Activated naive CD4-positive, alpha-beta T cell treated with anti-CD3 and anti-CD28 coated beads, Interleukin-2, amount 50 U/mL, for 24 hours (primary cell): ENCODE measurements at regions not wholly inside any gene's neighbourhood (a gene's known extent, or its start where the extent isn't known, plus 50 kb on each side); places are given as distances from the start of the nearest gene placed in this dataset.

Experiments
- H3K27ac Mint-ChIP-seq: one replicate; pipeline ENCODE4 v1.8.0; 2021; ENCODE audit warnings: mild to moderate bottlenecking, mixed read lengths
- H3K27me3 Mint-ChIP-seq: one replicate; pipeline ENCODE4 v1.8.0; 2021; ENCODE audit warnings: mixed read lengths
- H3K36me3 Mint-ChIP-seq: one replicate; pipeline ENCODE4 v1.8.0; 2021; ENCODE audit warnings: mixed read lengths
- H3K4me1 Mint-ChIP-seq: one replicate; pipeline ENCODE4 v1.8.0; 2021; ENCODE audit warnings: mixed read lengths
- H3K4me3 Mint-ChIP-seq: one replicate; pipeline ENCODE4 v1.8.0; 2021; ENCODE audit warnings: mild to moderate bottlenecking, mixed read lengths
- H3K9me3 Mint-ChIP-seq: one replicate; pipeline ENCODE4 v1.8.0; 2021; ENCODE audit warnings: mixed read lengths

DNA sequence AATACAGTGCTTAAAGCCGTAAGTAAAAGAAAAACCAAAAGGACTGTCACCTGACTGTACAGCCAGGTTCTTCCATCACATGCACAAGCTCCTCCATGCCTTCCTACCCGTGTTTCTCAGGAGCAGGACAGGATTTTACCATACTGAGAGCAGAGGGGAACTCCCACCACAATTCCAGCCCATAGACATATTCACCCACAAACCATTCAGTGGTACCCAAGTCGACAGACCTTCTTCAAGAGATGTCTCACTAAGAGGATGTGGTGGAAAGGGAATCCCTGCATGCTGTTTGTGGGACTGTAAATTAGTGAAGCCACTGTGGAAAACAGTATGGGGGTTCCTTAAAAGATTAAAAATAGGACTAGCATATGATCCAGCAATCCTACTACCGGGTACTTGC is 66.9 kb upstream of the DOCK9 start:
- peak overlapping the region; percentile 82 for H3K27ac Mint-ChIP-seq
- H3K4me1 Mint-ChIP-seq, result peaks cover 95% of the 10 kb centered on the region
- no peaks in the 10 kb centered on the region for H3K36me3 Mint-ChIP-seq
- no peaks in the 10 kb centered on the region for H3K27me3 Mint-ChIP-seq
- no peaks in the 10 kb centered on the region for H3K9me3 Mint-ChIP-seq
- H3K4me3 Mint-ChIP-seq, result peak overlapping the region; percentile 83

DNA sequence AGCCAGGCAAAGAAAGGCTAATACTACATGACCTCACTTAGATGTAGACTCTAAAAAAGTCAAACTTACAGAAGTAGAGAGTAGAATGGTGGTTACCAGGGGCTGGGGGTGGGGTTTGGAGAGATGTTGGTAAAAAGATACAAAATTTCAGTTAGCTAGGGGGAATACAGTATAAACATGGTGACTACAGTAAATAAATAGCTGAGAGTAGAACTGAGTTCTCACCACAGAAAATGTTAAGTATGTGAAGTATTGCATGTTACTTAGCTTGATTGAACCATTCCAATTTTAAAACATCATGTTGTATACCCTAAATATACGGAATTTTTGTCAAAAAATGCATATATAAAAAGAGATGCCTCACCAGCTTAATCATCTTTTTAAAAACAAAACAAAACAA is 67.5 kb upstream of the DOCK9 start:
- Mint-ChIP-seq H3K9me3 (no peaks in the 10 kb centered on the region), H3K4me3 (peak overlapping the region; percentile 83), H3K4me1 (peaks cover 95% of the 10 kb centered on the region), H3K36me3 (no peaks in the 10 kb centered on the region), H3K27me3 (no peaks in the 10 kb centered on the region), H3K27ac (peak overlapping the region; percentile 82)

DNA sequence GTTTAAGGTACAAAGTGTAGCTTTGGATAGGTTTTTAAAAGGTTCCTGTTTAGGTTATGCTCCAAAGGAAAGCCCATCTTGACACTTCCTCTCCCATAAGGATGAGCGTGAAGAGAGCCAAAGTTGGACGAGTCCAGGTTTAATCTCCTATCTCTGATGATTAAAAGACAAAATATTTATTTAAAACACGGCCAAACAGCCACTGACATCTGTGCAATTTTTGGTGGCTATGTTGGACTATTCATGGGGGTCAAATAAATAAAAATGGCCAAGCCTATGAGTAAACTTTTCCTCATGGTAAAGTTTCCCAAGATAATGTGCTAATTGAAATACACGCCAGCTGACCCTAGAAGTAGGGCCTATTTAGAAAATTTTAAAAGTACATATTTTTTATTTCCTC is 69.0 kb upstream of the DOCK9 start:
- H3K9me3 Mint-ChIP-seq, result no peaks in the 10 kb centered on the region
- H3K36me3 Mint-ChIP-seq, result no peaks in the 10 kb centered on the region
- no peaks in the 10 kb centered on the region for H3K27me3 Mint-ChIP-seq
- H3K4me3 Mint-ChIP-seq, result peak overlapping the region; percentile 83
- peaks cover 95% of the 10 kb centered on the region for H3K4me1 Mint-ChIP-seq
- H3K27ac Mint-ChIP-seq, result peak overlapping the region; percentile 82

DNA sequence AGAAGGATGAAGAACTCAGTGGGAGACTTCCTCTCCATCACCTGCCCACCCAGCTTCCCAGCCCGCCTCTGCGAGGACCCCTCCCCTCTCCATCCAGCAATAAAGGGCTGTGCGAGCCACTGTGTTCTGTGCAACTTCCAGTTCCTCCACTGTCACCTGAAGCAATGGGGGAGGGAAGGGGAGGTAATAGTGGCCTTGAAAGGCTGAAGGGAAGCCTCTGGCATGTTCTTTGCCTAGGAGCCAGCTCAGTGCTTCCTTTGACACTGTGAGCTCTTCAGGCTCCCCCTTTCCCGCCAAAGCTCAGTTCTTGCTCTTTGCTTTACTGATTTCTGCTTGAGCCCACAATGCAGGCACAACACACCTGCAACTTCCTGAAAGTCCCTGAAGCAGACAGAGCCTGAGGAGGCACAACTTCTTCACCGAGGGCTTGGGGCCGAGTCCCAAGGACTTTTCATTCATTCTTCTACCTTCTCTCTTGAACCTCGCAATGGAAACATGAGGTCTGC is 73.2 kb upstream of the DOCK9 start:
- H3K4me1 Mint-ChIP-seq, result peaks cover 92% of the 10 kb centered on the region
- H3K27me3 Mint-ChIP-seq, result no peaks in the 10 kb centered on the region
- peak overlapping the region; percentile 78 for H3K27ac Mint-ChIP-seq
- no peaks in the 10 kb centered on the region for H3K36me3 Mint-ChIP-seq
- peak overlapping the region; percentile 77 for H3K4me3 Mint-ChIP-seq
- no peaks in the 10 kb centered on the region for H3K9me3 Mint-ChIP-seq

DNA sequence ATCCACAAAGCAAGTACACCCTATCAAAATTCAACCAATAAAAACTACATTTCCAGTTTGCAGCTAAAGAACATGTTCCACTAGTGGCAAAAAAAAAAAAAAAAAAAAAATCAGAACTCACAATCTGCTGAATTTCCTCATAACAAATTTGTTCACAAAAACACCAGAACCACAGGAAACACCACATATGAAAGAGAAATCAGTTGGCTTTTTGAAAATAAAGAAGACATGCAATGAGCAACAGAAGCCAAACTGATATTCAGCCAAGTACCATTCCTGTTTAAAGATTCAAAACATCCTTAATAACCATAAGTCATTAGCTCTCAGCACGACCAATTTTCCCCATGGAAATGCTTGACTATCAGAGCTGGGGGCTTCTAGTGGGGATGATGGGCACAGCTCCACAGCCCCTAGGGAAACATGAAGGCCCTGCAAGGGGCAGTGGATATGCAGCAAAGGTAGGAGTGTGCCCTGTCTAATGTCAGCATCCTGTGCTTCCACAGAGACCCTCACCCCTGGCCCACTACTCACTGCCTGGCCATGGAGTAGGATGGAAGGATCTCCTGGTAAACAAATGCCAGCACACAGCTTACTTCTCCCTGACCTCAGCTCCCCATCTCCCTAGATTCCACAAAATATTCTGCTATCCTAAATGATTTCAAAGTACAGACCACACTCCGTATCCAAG is 74.0 kb upstream of the DOCK9 start:
- Mint-ChIP-seq H3K4me3 (peak overlapping the region; percentile 77), H3K4me1 (peaks cover 92% of the 10 kb centered on the region), H3K27me3 (no peaks in the 10 kb centered on the region), H3K9me3 (no peaks in the 10 kb centered on the region), H3K36me3 (no peaks in the 10 kb centered on the region), H3K27ac (peak overlapping the region; percentile 93)

GRCh38 chr13:99053636-99054233 is 75.9 kb upstream of the DOCK9 start:
- peaks cover 90% of the 10 kb centered on the region for H3K4me1 Mint-ChIP-seq
- peak overlapping the region; percentile 96 for H3K27ac Mint-ChIP-seq
- no peaks in the 10 kb centered on the region for H3K9me3 Mint-ChIP-seq
- peak overlapping the region; percentile 83 for H3K4me3 Mint-ChIP-seq
- no peaks in the 10 kb centered on the region for H3K36me3 Mint-ChIP-seq
- H3K27me3 Mint-ChIP-seq, result no peaks in the 10 kb centered on the region

DNA sequence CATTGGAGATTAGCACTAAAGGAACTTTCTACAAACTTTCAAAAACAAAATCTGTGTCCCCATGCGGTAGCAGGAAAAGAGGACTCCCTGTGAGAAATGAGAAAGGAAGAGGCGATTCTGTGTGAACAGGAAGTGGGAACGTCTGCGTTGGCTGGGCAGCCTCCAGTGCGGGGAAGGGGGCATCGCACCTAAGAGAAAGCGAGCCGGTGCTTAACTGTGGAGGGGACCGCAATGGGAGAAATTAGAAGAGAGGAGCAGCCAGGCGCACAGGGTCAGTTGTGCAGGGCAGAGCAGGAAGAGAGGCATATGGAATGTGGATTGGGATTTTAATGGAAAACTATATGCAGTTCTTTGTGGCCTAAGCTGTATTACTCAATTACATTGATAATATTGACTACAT is 77.4 kb upstream of the DOCK9 start:
- H3K27ac Mint-ChIP-seq, result peak overlapping the region; percentile 96
- peak overlapping the region; percentile 83 for H3K4me3 Mint-ChIP-seq
- no peaks in the 10 kb centered on the region for H3K9me3 Mint-ChIP-seq
- H3K27me3 Mint-ChIP-seq, result no peaks in the 10 kb centered on the region
- peaks cover 4% of the 10 kb centered on the region for H3K36me3 Mint-ChIP-seq
- H3K4me1 Mint-ChIP-seq, result peaks cover 87% of the 10 kb centered on the region

DNA sequence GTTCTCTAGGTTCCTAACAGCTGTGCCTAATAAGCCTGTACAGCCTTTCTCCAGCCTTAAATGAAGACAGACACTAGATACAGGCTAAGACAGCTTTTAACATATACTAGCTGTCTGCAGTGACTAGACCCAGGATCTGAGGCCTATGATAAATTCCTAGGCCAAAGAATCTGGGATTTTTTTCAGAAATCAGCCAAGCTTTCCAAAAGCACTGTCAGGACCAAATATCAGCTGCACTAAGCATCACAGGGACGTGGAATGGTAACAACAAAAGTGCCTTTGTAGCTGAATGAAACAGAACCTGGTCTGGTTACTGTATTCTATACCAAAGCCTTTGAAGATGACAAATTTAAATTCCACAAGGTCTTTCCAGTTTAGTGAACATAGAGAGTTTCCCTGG is 77.9 kb upstream of the DOCK9 start:
- no peaks in the 10 kb centered on the region for H3K27me3 Mint-ChIP-seq
- H3K9me3 Mint-ChIP-seq, result no peaks in the 10 kb centered on the region
- H3K36me3 Mint-ChIP-seq, result peaks cover 4% of the 10 kb centered on the region

GRCh38 chr13:99056381-99057014 is 78.6 kb upstream of the DOCK9 start:
- peak overlapping the region; percentile 68 for H3K27ac Mint-ChIP-seq
- H3K9me3 Mint-ChIP-seq, result no peaks in the 10 kb centered on the region
- peaks cover 87% of the 10 kb centered on the region for H3K4me1 Mint-ChIP-seq

More for the DNA sequence above, 77.9 kb upstream of the DOCK9 start:
- H3K27ac Mint-ChIP-seq, result no peak overlapping the region
- H3K4me1 Mint-ChIP-seq, result peaks cover 87% of the 10 kb centered on the region
- H3K4me3 Mint-ChIP-seq, result no peak overlapping the region

GRCh38 chr13:99057310-99057975 is 79.6 kb upstream of the DOCK9 start:
- peaks cover 4% of the 10 kb centered on the region for H3K36me3 Mint-ChIP-seq
- H3K27ac Mint-ChIP-seq, result peak overlapping the region; percentile 24
- H3K27me3 Mint-ChIP-seq, result no peaks in the 10 kb centered on the region
- peaks cover 86% of the 10 kb centered on the region for H3K4me1 Mint-ChIP-seq
- no peak overlapping the region for H3K4me3 Mint-ChIP-seq
- H3K9me3 Mint-ChIP-seq, result no peaks in the 10 kb centered on the region

More at GRCh38 chr13:99056381-99057014, 78.6 kb upstream of the DOCK9 start:
- Mint-ChIP-seq H3K4me3 (no peak overlapping the region), H3K27me3 (no peaks in the 10 kb centered on the region), H3K36me3 (peaks cover 4% of the 10 kb centered on the region)

DNA sequence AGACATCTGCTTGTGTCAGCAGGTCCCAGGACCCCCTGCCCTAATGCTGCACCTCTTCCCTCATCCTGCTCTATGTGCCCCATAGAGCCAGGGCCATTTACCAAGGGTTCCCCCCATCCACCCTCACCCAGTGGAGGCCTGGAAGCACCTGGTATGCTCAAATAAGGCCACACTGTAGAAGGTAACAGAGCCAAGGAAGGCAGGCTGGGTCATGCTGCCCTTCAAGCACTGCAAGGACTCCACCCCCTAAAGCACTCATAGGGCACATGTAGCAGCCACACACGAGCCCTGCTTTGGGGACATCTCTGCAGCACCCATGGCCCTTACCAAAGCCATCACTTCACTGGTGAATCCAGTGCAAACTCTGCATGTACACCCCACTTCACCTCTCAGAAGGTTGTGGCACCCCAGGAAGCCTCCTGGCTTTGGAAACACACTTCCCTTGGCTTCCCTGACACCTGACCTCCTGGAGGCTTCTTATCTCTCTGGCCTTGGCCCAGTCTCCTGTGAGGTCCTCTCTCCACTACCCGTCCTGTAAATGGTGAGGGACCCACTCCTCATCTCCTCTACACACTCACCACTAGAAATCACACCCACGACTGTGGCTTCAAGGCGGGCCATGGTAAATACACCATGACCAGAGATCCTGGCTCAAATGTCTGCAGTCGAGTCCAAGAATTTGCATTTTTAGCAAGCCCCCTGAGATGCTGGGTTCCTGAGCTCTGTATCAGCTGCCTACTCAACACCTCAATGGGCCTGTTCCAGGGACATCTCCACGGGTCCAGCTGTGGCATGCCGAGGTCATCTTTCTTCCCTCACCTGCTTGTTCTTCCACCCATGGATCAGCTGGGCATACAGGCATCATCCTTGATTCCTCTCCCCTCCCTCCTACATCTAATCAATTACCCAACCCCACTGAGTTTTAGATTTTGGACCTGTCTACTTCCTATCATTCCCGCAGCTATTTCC is 80.9 kb upstream of the DOCK9 start:
- peaks cover 10% of the 10 kb centered on the region for H3K36me3 Mint-ChIP-seq
- no peaks in the 10 kb centered on the region for H3K27me3 Mint-ChIP-seq
- H3K9me3 Mint-ChIP-seq, result no peaks in the 10 kb centered on the region
- H3K27ac Mint-ChIP-seq, result peak overlapping the region; percentile 15
- H3K4me1 Mint-ChIP-seq, result peaks cover 89% of the 10 kb centered on the region
- H3K4me3 Mint-ChIP-seq, result no peak overlapping the region

GRCh38 chr13:99059498-99060075 is 81.7 kb upstream of the DOCK9 start:
- no peak overlapping the region for H3K4me3 Mint-ChIP-seq
- H3K9me3 Mint-ChIP-seq, result no peaks in the 10 kb centered on the region
- peaks cover 13% of the 10 kb centered on the region for H3K36me3 Mint-ChIP-seq
- peak overlapping the region; percentile 52 for H3K27ac Mint-ChIP-seq
- no peaks in the 10 kb centered on the region for H3K27me3 Mint-ChIP-seq
- peaks cover 88% of the 10 kb centered on the region for H3K4me1 Mint-ChIP-seq

- Mint-ChIP-seq H3K36me3 (peaks cover 21% of the 10 kb centered on the region), H3K27me3 (no peaks in the 10 kb centered on the region), H3K4me1 (peaks cover 88% of the 10 kb centered on the region), H3K4me3 (no peak overlapping the region), H3K9me3 (no peaks in the 10 kb centered on the region), H3K27ac (peak overlapping the region; percentile 70)
Measured at GRCh38 chr13:99061411-99061810, 83.5 kb upstream of the DOCK9 start.

- no peaks in the 10 kb centered on the region for H3K9me3 Mint-ChIP-seq
- H3K27ac Mint-ChIP-seq, result peak overlapping the region; percentile 38
- H3K27me3 Mint-ChIP-seq, result no peaks in the 10 kb centered on the region
- peak overlapping the region; percentile 6 for H3K4me3 Mint-ChIP-seq
- H3K4me1 Mint-ChIP-seq, result peaks cover 90% of the 10 kb centered on the region
- H3K36me3 Mint-ChIP-seq, result peaks cover 21% of the 10 kb centered on the region
Measured at GRCh38 chr13:99062593-99062992, 84.7 kb upstream of the DOCK9 start.
